A172 (cell line): ENCODE measurements at regions not wholly inside any gene's neighbourhood (a gene's known extent, or its start where the extent isn't known, plus 50 kb on each side); places are given as distances from the start of the nearest gene placed in this dataset.

Experiments used
- DNase-seq: peaks from one replicate; pipeline ENCODE4 v3.0.0-alpha.2; 2015; ENCODE audit warnings: low spot score

DNA sequence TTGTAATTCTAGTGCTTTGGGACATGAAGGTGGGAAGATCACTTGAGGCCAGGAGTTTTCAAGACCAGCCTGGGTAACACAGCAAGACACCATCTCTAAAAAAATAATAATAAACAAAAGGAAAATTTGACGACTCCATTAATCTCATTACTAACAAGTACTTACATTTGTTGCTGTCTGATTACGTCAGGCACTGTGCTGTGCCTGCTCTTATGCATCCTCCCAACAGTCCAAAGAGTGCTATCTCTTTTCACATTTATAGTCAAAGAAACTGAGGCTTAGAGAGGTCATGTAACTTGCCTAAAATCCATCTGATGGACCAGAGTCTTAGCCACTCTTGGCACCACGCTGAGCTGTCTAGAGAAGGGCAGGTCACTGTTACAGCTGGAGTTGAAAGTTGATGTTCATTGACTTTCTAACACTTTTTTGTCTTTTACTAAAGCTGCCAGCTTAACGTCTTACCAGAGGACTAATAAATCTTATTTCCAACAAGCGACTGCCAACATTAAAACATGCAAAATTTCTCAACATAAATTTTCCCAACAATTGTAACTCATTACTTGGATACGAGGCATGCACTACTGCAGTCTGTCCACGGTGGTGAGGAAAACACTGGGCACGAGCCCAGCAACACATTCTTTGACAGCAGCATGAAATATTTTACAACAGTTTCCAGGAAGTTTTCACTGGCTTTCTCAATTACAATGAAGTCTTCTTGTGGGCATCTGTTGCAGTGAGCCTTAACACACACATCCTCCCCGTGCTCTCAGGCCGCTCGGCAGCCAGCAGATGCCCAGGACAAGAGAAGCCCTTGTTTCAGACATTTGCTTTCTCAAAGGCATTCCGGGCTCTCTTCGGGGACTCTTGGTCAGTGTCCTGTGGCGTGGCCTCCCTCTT lies 262.9 kb upstream of the PROX1 start:
- DNase-seq, result peak; percentile 67

DNA sequence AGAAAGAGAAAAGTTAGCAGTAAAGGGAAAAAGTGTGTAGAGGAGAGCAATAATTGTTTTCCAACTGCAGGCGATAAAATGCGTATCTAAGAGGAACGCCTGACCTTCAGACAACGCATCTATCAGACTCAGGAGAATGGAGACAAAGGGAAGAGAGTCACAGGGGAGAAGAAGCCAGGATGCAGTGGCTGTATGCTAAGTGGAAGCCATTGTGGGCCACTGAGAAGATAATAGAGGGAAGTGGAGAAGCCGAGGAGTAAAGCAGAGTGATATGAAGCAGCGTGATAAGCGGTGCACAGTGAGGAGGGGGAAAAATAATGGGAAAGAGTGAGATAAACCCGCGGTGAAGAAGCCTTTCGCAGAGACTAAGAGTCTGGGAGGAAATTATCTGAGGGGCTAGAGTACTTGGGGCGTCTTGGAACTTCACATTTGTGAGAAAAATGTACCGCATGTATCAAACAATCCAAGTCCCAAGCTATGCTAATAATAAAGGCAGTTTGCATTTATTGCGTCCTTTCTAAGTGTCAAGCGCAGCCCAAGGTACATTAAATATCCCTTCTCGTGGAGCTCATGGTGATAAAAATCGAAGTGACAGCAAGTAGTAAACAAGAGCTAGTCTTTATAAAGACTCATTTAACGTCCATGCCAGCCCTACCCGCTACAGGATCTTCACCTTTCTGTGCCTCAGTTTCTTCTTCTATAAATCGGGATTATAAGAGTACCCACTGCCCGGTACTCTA lies 259.8 kb upstream of the PROX1 start:
- no peak for DNase-seq

DNA sequence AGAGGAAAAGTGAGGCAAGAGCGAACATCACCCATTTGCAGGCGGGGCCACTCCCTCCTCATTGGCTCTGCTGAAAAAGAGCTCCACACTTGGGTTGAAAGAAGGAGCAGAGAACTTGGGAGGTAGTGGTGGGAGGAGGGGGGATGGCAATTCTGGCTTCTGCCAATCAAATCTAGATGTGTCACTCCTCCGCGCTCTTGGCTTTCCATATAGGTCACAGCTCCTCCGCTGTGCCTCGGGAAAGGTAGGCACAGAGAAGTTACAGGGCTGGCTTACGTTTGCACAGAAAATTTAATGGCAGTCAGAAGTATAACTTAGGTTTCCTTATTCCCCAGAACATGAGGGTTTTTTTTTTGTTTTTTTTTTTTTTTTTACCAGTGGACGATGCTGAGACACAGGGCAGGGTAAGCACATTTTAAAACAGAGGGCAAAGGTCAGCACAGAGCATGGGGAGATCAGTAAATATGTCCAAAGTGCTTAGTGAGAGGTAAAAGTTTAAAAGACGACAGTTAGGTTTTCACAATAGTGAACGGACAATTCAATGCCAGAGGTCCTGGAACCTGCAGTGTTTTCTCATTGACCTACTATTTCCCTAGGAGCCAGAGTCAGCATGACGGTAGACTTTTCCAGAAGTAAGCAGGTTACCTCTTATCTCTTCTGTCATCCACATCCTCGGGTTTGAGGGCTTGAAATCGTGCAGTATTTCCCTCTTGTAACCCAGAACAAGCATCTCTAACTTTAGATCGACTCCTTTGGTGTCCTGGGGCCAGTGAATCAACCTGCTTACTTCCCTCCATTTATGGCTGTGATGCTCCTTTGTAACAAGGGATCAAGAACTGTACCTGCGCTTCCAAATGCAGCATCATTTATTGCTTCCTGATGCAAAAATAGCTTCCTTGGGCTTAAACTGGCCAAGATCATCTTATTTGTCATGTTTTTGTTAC lies 258.9 kb upstream of the PROX1 start:
- DNase-seq, result no peak

DNA sequence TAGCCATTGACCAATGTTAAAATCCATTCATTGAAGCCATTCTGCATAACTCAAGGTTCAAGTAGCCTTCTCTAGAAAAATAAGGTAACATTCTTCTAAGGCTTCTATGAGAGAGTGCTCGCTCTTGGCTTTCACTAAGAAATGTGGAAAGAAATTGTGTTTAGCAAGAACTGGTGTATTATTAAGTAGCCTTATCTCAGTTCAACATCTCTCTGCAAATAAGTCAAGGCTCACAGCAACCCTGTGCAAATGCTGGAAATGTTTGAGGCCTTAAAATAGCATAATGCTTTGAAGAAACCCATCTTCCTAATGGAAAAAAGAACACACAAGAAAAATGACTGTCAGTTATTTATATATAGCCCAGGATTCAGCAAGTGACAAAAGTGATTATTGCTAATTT lies 254.1 kb upstream of the PROX1 start:
- DNase-seq, result no peak

DNA sequence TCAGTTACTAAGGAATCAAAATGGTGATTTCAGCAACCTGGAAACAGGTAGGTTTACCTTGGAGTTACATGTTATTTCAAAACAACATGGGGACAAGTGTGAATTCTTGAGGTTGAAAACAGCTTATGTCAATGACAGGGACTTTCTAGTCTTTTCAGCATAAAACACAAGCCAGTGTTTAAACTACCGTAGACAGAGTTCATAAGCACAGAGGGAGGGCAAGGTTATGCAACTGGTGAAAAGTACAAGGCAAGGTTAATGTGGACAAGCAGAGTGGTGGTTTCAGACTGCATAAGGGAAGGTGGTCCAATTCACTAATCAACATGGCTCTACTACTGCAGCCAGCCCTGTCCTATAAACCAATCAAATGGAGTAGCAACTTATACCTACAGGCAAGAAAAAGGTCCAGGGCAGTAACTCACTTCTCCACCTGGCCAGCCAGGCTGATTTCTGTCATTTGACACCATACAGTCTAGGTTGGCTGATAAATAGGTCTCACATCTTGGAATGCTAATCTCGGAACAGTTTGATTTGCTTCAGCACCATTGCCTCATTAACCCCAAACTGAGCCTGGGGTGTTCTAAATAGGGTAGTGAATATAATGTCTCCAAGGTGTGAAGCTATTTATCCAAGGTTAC lies 250.3 kb upstream of the PROX1 start:
- DNase-seq, result no peak

DNA sequence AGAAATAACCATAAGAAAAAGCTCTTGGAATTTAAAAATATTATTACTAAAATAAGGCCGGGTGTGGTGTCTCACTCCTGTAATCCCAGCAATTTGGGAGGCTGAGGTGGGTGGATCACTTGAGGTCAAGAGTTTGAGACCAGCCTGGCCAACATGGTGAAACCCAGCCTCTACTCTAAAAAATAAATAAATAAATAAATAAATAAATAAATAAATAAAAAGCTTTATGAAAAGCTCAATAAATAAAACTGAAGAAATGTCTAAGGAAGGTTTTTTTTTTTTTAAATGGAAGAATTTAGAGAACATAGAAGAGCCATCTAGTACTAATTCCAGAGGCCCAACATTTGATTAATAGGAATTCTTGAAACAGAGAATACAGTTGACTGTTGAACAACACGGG lies 249.1 kb upstream of the PROX1 start:
- DNase-seq, result no peak

DNA sequence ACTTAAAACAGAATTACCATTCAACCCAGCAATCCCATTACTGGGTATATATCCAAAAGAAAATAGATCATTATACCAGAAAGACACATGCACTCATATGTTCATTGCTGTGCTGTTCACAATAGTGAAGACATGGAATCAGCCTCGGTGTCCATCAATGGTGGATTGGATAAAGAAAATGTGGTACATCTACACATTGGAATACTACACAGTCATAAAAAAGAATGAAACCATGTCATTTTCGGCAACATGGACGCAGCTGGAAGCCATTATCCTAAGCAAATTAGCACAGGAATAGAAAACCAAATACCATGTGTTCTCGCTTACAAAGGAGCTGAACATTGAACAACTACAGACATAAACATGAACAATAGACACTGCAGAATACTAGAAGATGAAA lies 244.8 kb upstream of the PROX1 start:
- no peak for DNase-seq

DNA sequence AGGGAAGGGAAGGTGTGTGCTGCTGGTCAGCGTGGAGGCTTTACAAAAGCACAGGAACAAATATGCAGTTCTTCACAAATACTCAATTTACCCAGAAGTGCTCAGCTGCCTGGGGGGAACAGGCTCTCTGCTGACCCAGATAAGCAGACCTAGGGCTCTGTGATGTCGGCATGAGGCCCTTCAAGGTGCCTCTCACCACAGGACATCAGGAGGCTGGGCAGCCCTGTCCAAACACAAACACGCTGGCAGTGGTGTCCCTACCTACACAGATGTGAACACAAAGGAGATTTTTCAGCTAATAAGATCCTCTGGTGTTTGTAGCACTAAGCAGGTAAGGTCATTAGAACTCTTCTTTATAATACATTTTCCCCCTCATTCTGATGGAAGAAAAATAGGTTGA lies 243.0 kb upstream of the PROX1 start:
- DNase-seq, result no peak

DNA sequence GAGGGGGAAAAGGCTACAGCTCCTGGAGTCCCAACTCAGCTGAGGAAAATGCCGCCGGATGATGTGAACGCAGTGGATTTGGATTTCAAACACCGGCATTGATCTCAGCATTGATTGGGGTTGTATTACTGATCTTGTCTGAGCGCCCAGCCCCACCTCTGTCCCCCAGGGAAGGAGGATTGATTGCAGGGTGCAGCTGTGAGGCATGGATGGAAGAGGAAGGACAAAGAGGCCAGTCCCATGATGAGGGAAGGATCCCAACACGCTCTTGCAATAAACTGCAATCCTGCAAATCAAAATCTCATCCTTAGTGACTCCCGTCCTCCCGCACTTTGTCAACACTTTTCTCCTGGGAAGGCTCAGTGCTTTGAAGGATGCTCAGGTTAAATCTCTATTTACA lies 242.3 kb upstream of the PROX1 start:
- DNase-seq, result no peak

DNA sequence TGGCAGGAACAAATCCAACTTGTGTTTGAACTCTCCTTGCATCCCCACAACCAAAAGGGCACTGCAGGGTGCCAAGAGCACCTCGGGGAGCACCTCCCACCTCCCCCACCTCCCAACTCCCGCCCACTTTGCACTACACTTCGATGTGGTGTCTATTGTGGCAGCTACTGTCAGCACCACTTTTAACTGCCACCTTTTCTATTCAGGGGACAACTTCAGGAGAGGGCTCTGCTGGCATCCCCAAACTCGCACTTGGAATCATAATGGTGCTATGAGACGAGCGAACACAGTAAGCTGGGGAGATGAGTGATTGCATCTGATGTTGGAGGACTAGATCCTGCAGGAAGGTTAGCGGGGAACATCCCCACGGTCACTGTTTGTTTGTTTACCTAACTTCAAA lies 238.2 kb upstream of the PROX1 start:
- no peak for DNase-seq

DNA sequence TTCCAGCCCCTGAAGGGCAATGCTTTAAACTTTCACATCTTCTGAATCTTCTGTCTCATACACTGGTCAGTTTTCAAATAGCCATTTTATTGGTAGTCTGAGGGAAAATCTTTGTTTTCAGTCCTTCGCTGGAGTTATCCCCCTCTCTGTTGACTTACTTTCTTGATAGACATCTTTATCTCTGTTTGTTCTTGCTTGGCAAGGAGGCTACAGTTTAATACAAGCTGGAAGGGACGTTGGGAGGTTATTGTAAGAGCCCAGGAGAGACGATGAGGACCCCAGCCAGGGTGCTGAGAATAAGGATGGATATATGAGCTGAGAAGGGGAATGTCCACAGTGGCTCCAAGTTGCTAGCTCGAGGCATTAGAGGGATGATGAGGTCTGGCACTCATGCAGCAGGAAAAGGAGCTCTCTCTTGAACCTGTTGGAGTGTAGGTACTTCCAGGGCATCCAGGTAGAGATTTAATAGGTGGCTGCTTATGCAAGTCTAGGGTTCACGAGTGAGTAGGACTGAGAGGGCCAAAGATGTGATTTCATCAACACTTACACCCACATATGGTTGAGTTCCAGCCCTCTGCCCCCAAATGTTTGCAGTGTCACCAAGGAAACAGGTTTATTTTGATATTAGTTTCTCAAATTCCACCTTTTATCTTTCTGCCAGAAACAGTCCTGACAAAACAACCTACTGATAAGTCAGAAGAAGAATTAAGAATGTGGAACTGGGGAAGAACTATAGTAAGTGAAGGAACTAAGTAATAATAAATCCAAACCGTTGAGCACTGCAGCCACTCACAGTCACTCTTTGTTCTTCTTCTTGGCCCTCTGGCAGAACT lies 237.3 kb upstream of the PROX1 start:
- no peak for DNase-seq

DNA sequence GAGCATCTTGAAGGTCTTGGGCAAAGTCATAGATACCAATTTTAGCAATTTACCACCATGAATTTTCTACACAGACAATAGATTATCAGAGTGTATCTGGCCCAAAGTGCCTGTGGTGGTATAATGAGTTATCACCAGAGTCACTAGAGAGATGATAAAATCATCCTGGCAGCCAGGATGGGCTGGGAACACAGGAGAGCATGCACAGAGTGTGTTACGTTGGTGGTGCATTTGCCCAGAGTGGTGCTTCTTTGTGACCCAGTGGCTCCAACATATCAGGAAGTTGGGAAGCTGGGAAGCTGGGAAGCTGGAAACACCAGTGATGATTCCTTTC lies 236.7 kb upstream of the PROX1 start:
- DNase-seq, result no peak

DNA sequence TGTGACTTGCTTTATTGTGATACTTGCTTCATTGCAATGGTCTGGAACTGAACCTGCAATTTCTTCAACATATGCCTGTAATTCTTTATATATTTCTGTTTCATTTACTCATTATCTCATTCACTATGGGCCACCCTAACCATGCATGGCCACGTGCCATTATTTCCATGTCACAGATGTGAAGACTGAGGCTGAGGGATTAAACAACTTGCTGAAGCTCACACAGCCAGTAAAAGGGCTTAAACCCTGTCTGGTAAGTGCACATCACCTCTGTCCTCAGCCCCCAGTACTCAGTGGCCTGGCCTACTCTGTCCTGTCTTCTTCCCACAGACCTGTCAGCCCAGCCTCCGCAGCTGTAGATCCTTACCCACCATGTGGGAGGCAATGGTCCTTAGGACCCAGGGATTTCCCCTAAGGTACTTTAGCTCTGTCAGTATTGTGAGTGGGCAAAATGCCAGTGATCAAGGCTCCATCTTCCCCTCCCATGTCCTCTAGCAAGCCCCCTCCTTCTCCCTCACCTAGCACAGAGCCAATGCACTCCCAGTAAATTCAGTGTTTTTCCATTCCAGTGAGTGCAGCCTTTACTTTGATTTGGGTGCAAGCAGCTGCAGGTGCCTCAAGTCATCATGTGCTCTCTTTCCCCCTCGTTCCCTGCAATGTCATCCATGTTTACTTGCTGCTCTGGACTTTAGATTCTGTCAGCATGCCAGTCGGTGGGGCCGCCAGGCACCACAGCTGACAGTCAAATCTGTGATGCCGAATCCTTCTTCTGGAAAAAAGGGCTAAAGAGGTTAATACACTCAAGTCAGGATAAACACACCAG lies 228.2 kb upstream of the PROX1 start:
- DNase-seq, result no peak

DNA sequence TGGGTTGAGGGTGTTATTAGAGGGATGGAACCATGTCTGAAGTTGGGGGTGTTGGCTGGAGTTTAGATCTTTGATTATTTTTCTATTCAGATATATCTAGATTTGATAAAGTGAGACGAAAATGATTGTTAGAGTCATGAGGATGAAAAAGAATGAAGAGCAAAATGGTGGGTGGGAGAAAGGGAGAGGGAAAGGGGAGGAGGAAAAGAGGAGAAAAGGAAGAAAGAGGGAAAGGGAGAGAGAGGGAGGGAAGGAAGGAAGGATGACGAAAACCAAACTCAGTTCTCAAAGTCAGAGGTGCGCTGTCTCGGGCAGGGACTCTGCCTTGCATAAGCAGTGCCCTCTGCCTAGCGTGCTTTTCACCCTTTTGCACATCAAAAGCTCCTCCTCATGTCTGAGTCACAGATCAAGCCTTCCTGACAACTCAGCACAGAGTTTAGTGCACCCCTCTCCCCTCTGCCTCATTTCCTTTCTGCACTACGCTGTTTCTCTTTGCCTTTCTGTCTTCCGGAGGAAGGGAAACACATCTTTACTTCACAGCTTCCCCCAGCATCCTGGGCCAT lies 225.8 kb upstream of the PROX1 start:
- DNase-seq, result peak; percentile 38

DNA sequence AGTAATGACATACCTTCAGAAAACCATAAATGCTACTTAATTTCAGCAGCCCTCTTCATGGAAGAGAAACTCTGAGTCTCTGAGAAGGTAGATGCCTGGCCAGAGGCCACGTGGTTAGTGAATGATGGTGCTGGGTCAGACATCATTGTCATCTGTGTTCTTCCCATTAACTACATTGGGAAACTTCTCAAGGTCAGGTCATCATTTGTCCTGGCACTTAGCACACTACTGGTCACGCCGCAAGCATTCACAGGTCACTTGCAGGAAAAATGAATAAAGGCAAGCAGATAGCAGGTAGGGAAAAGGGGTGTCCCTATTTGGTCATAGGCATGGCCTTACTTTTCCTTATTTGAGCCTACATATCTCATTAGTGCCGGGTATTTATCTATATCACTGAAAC lies 220.1 kb upstream of the PROX1 start:
- no peak for DNase-seq

DNA sequence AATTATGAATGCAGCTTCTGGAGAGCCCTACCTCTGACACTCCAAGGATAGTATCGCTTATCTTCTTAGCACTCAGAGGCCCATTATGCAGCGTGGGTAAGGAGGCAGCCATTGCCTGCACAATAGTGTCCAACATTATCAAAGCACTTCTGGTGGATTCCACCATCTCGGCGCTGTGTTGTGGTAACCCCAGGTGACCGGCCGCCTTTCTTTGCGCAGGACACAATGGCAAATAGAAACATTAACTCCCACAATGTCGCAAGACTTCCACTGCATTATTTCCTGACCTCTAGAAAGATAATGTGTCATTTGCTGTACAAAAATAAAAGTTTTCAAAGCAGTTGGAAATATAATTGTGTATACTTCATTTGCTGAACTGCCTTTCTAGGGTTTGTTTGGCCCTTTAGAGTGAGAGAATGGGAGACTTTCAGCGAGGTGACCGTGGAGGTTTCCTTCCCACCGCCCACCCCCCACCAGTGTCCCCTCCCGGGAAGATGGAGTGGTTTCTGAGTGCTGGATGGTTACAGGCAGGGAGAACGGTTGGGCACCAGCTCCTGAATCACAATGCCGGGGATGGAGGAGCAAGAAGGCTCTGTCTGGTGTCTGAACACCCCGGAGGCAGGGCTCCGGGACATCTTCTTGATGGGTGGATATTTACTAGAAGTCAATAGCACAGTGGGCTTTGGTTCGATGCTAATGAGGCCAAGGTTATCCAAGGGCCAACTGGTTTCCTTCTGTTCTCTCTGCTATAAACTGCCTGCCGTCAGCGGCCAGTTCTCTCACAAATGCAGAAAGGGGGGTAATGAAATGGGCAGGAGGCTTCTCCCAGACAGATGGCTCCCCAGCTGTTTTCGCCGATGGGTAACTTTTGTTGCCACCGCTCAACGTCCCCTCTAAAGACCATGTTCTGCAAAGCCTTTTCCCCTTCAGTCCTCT lies 215.4 kb upstream of the PROX1 start:
- no peak for DNase-seq

DNA sequence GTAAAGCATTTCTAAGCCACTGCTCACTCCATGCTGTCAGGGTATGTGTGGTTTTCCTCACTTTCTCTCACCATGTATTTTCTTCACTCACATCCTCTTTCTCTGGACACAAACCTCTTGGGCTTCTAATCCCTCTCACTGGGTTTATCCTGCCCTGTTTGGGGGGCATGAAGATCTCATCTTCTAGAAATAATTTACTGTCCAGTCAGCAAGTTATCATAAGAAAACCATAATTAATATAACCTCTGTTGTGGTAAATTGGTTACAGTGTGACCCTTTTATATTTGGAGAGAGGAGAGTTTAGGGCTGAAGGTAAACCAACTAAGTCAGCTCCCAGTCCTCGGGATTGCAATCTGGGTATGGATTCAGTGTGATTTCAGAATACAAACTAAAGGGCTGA lies 213.8 kb upstream of the PROX1 start:
- no peak for DNase-seq

DNA sequence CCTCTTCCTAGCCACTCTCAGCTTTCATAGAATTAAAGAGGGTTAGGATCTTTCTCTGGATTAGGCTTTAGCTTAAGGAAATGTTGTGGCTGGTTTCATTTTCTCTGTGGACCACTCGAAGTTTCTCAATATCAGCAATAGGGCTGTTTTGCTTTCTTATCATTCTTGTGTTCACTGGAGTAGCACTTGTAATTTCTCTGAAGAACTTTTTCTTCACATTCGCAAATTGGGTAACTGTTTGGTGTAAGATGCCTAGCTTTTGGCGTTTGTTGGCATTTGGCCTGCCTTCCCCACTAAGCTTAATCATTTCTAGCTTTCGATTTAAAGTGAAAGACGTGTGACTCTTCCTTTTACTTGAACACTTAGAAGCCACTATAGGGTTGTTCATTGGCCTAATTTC lies 210.8 kb upstream of the PROX1 start:
- no peak for DNase-seq

DNA sequence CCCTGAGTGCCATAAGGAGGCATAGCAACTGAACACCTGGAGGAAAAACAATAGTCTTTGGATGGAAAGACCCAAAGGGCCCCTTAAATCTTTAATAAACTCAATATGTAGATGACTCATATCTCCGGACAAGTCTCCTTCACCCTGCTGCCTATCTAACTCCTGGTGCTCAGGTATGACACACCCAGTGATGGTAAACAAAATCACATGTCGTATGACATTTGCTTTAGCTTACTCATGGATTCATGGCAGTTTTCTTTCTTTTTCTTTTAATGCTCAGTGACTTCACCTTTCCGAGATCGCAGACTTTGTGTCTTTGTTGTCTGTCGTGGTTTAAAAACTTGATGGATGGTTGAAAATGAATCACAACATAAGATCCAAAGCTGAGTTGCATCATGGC lies 208.5 kb upstream of the PROX1 start:
- DNase-seq, result peak; percentile 9
